Adrenal gland (tissue), 9 donors: ENCODE measurements at regions not wholly inside any gene's neighbourhood (a gene's known extent, or its start where the extent isn't known, plus 50 kb on each side); places are given as distances from the start of the nearest gene placed in this dataset.

Experiments
- DNase-seq, 7 donors: peaks; one replicate each; pipeline ENCODE4 v3.0.0-alpha.2; 2019 to 2020
- H3K27ac ChIP-seq, 5 donors: fragments of 200-600 bp; sonication (generic) in 4 of 5; 1 replicate in 3 of 5; 2 replicates in 2 of 5; pipeline versions ENCODE4 v1.5.1 to v1.8.0; 2016 to 2020; ENCODE audit warnings: mild to moderate bottlenecking in 1 of 5
- H3K27me3 ChIP-seq: fragments of 200-600 bp; 2 replicates; pipeline ENCODE4 v1.8.0; 2021
- H3K36me3 ChIP-seq, 2 donors: fragments of 200-600 bp; replicated peaks in 1 of 2; 1 replicate in 1 of 2; 2 replicates in 1 of 2; pipeline versions ENCODE4 v1.5.1 to v1.8.0; 2018 to 2022
- H3K4me1 ChIP-seq, 2 donors: fragments of 200-600 bp; replicated peaks in 1 of 2; 1 replicate in 1 of 2; 2 replicates in 1 of 2; pipeline versions ENCODE4 v1.5.1 to v1.8.0; 2018 to 2021
- H3K4me3 ChIP-seq, 4 donors: fragments of 200-600 bp; sonication (generic) in 3 of 4; one replicate each; pipeline ENCODE4 v1.5.1; 2016 to 2018
- H3K9me3 ChIP-seq, 3 donors: fragments of 200-600 bp; sonication (generic) in 1 of 3; replicated peaks in 1 of 3; 1 replicate in 2 of 3; 2 replicates in 1 of 3; pipeline versions ENCODE4 v1.5.1 to v1.8.0; 2016 to 2021
- POLR2A ChIP-seq, 2 donors: fragments of 450-650 bp; IDR thresholded peaks; one replicate each; pipeline ENCODE4 v1.6.1; 2017; ENCODE audit warnings: antibody characterized with exemption in 2 of 2, mild to moderate bottlenecking in 2 of 2, moderate library complexity in 1 of 2
- WGBS, 4 donors: extraction: QIAGEN DNeasy Blood & Tissue Kit in 2 of 4; methylation state at CpG; one replicate each; pipeline versions ENCODE4 v1.1.5 to v1.1.7; 2013 to 2017; 5-methylcytosine and 5-hydroxymethylcytosine counted together
- intact Hi-C, 2 donors: fragments of 100-400 bp; cut with DNase I; formaldehyde crosslinking; loops; one replicate each; pipeline versions ENCODE4 v1.14.1 to v1.15.0; 2022 to 2023
- TF ChIP-seq, protein P1 (sequence below), 6 experiments: fragments of 450-650 bp in 4 of 6; fragments of 200-600 bp in 2 of 6; sonication (generic) in 1 of 6; IDR thresholded peaks; 1 replicate in 5 of 6; 2 replicates in 1 of 6; pipeline versions ENCODE4 v1.5.1 to v1.8.0; 2016 to 2021; ENCODE audit warnings: antibody characterized with exemption in 6 of 6, mild to moderate bottlenecking in 2 of 6, moderate library complexity in 1 of 6
- donor health status: healthy with polysubstance abuse.
- donor health status: Bipolar disorder and iron deficiency.
- donor health status: DM: yes; HTN: yes; CAD: no.
- donor health status: DM: no; HTN: no; CAD: no.
- donor health status: DM: no; HTN: no; CAD: no.

DNA sequence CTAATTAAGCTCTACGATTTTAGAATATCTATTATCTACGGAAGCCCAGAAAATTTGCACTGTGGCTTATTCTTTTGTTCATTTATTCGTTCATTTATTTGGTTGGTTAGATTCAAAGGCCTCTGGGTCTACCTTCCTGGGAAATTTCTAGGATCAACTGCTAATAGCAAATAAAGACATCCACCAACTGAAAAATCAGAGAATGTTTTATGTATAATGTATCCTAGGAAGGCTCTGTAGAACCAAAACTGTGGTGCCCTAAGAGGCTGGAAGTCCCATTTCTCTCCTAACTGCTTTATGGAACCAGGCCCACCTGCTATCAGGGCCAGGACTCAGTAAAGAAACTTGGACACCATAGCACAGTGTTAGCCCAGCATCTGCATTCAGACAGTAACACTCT lies 923.4 kb upstream of the AUTS2 start:
- no peak for DNase-seq
- Histone ChIP-seq H3K4me3 (no peak overlapping the region), H3K36me3 (no peaks in the 10 kb centered on the region), H3K4me1 (no peaks in the 10 kb centered on the region), H3K27me3 (no peaks in the 10 kb centered on the region), H3K27ac (no peak overlapping the region), H3K9me3 (no peaks in the 10 kb centered on the region)
- intact Hi-C loops = no loop called here
- WGBS, 4 donors = 87 to 95% (median 89%) methylated on average over 3 of the region's 3 CpGs
- TF ChIP-seq, protein P1, sequence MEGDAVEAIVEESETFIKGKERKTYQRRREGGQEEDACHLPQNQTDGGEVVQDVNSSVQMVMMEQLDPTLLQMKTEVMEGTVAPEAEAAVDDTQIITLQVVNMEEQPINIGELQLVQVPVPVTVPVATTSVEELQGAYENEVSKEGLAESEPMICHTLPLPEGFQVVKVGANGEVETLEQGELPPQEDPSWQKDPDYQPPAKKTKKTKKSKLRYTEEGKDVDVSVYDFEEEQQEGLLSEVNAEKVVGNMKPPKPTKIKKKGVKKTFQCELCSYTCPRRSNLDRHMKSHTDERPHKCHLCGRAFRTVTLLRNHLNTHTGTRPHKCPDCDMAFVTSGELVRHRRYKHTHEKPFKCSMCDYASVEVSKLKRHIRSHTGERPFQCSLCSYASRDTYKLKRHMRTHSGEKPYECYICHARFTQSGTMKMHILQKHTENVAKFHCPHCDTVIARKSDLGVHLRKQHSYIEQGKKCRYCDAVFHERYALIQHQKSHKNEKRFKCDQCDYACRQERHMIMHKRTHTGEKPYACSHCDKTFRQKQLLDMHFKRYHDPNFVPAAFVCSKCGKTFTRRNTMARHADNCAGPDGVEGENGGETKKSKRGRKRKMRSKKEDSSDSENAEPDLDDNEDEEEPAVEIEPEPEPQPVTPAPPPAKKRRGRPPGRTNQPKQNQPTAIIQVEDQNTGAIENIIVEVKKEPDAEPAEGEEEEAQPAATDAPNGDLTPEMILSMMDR (IDR thresholded peaks at IDR 0.05) = no peak
- TF ChIP-seq POLR2A (IDR thresholded peaks at IDR 0.05) = no peak

DNA sequence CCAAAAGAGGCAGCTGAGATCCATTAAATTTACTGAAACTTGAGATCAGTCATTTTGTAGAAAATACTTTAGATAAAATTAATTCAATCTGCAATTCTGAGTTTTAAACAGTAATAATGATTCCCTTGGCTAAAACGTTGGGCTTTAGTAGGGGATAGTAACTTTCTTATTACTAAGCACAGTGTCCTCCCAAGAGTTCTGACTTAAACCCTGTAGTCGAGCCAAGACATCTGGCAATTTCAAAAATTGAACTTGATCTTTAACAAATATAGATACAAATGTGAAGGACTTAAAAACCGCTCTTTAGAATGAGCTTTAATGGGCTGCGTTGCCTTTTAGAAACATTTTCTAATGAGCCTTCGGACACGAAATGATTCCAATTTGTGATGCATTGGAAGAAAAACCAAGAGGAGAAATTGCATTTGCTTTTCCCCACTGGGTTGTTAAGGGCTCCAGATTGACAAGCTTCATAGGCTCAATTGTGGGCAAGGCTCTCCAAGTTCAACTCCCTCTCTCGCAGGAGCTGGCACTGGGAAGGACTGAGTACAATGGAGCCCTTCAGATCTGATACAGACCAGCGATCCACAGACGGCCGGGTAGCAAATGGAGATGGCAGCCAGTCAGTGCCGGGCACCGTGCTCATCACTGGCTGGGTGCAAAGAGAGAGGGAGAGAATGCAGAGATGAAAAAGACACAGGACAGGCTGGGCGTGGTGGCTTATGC lies 921.3 kb upstream of the AUTS2 start:
- 78 to 83% (median 81%) methylated on average over 13 of the region's 13 CpGs for WGBS, 4 donors
- no peak for DNase-seq
- intact Hi-C loops = no loop called here
- Histone ChIP-seq H3K4me1 (no peaks in the 10 kb centered on the region), H3K4me3 (no peak overlapping the region), H3K36me3 (no peaks in the 10 kb centered on the region), H3K9me3 (no peaks in the 10 kb centered on the region), H3K27me3 (no peaks in the 10 kb centered on the region), H3K27ac (no peak overlapping the region)
- TF ChIP-seq POLR2A (IDR thresholded peaks at IDR 0.05) = no peak
- TF ChIP-seq, protein P1 (IDR thresholded peaks at IDR 0.05) = no peak

DNA sequence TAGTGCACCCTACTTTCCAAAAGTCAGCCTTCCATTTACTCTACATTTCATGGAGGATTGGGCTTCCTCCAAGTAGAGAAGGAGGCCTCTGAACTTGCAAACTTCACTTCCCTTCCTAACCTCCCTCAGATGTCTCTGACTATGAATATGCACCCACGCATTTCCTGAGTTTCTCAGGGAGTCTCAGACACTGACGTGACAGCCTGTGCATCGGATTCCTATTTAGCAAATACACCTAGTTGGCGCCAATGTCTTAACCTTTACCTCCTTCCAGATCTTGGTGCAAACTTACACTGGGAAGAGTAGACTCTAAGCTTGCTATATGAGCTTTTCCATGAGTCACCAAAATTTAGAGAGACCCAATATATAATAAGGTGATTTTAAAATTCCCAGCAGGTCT lies 920.1 kb upstream of the AUTS2 start:
- TF ChIP-seq POLR2A (IDR thresholded peaks at IDR 0.05) = no peak
- TF ChIP-seq, protein P1 (IDR thresholded peaks at IDR 0.05) = no peak
- H3K4me1 ChIP-seq = no peaks in the 10 kb centered on the region
- no peak overlapping the region for H3K4me3 ChIP-seq
- H3K9me3 ChIP-seq = no peaks in the 10 kb centered on the region
- no peaks in the 10 kb centered on the region for H3K36me3 ChIP-seq
- no peak overlapping the region for H3K27ac ChIP-seq
- H3K27me3 ChIP-seq = no peaks in the 10 kb centered on the region
- DNase-seq = no peak
- intact Hi-C loops = no loop called here
- 82 to 88% (median 84%) methylated on average over 4 of the region's 4 CpGs for WGBS, 4 donors

DNA sequence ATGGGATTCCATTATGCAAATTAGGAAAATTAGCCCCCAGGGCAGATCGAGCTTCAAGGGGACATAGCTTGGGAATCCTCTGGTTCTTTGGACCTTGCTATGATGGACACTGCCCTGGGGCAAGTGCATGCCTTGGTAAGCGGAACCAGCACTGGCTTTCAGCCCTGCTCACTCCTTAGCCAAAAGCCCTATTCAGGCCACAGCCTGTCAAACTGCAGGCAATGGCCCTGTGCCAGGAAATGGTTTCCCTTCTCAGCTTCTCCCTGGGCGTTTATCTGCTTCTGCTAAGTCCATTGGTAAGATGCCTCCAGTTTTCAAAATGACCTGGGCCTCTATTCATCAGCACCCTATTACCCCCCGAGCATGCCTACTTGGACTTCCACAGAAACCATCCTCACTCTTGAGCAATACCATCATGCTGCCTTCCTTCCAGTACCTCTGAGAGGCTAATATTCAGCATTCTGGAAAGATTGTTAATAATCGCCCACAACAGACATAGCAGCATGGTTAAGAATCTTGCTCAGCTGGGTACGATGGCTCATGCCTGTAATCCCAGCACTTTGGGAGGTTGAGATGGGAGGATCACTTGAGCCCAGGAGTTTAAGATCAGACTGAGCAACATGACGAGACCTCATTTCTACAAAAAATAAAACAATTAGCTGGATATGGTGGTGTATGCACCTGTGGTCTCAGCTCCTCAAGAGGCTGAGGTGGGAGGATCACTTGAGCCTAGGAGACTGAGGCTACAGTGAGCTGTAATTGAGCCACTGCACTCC lies 918.6 kb upstream of the AUTS2 start:
- no peak overlapping the region for H3K27ac ChIP-seq
- WGBS, 4 donors = 78 to 85% (median 80%) methylated on average over 7 of the region's 7 CpGs
- no peaks in the 10 kb centered on the region for H3K4me1 ChIP-seq
- H3K36me3 ChIP-seq = no peaks in the 10 kb centered on the region
- no peak for TF ChIP-seq POLR2A (IDR thresholded peaks at IDR 0.05)
- TF ChIP-seq, protein P1 (IDR thresholded peaks at IDR 0.05) = no peak
- no peak overlapping the region for H3K4me3 ChIP-seq
- intact Hi-C loops = no loop called here
- H3K9me3 ChIP-seq = no peaks in the 10 kb centered on the region
- no peak for DNase-seq
- H3K27me3 ChIP-seq = no peaks in the 10 kb centered on the region
